ENCODE measurements at regions not wholly inside any gene's neighbourhood (a gene's known extent, or its start where the extent isn't known, plus 50 kb on each side); places are given as distances from the start of the nearest gene placed in this dataset.

GRCh38 chr2:74760875-74761630, 72.9 kb upstream of the HK2 start:
- Histone ChIP-seq H3K27ac (no peak overlapping the region), H3K9me3 (peaks cover 11% of the 10 kb centered on the region), H3K4me1 (peaks cover 19% of the 10 kb centered on the region), H3K36me3 (no peaks in the 10 kb centered on the region), H3K4me3 (no peak overlapping the region), H3K27me3 (no peaks in the 10 kb centered on the region)
- TF ChIP-seq CTCF (IDR thresholded peaks at IDR 0.05) = no peak
- intact Hi-C loops (cut with DNase I) = no loop called here
- DNase-seq = no peak
- peak; percentile 96 for ATAC-seq

- Histone ChIP-seq H3K27ac (no peak overlapping the region), H3K9me3 (no peaks in the 10 kb centered on the region), H3K27me3 (no peaks in the 10 kb centered on the region), H3K4me1 (peaks cover 20% of the 10 kb centered on the region), H3K4me3 (no peak overlapping the region), H3K36me3 (no peaks in the 10 kb centered on the region)
- DNase-seq (no peak), ATAC-seq (no peak)
- no peak for TF ChIP-seq CTCF (IDR thresholded peaks at IDR 0.05)
- intact Hi-C loops (cut with DNase I) = no loop called here
Measured at GRCh38 chr2:74762789-74763188, 71.1 kb upstream of the HK2 start.

DNA sequence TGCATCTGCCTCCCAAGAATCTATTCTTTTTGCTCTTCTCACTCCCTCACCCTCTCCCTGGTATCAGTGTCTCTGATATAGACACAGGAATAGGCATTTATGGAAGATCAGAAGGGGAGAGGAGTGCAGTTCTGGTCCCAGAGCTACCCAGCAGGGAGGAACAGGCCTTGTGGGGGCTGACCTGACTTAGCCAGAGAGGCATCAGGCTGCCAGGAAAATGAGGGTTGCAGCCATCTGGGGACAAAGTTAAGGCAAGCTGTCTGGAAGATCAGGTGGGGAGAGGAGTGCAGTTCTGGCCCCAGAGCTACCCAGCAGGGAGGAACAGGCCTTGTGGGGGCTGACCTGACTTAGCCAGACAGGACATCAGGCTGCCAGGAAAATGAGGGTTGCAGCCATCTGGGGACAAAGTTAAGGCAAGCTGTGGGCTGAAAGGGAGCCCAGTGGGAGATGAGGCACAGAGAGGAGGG, 69.9 kb upstream of the HK2 start:
- Histone ChIP-seq H3K4me3 (no peak overlapping the region), H3K36me3 (no peaks in the 10 kb centered on the region), H3K27ac (no peak overlapping the region), H3K27me3 (no peaks in the 10 kb centered on the region), H3K4me1 (peaks cover 28% of the 10 kb centered on the region), H3K9me3 (no peaks in the 10 kb centered on the region)
- TF ChIP-seq CTCF (IDR thresholded peaks at IDR 0.05) = no peak
- intact Hi-C loops (cut with DNase I) = no loop called here
- ATAC-seq (no peak), DNase-seq (no peak)

DNA sequence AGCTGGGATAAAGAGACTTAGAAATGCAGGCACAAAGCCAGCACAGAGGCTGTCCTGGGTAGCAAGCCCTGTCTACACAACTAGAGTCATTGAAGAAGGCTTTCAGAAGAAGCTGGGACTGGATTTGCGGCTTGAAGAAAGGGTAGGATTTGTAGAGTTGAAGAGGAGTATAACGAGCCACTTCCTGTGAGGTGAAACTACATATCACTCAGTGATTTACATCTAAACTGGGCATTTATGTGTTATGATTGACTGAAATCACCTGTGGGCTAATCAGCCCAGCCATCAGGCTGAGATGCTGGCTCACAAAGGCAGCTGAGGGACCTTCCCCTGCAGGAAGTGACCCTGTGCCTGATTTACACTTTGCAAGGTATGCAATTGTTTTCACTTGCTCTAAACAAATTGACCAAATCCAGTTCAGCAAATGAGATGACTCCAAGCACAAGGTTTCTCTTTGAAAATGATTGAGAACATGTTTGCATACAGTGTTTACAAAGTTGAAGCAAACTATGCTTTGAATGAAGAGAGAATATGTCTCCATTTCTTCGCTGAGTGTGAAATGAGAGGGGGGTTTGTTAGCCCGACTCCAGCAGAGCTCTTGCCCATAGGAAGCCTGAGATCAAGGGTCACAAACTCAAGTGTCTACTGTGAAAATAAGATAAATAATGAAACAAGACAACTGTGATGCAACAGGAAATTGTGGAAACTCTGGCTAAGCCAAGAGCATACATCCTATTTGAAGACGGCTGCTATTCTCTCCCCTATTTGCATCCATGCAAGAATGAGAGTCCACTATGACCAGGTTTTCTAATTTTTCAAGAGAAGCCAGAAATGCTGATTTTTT, 69.3 kb upstream of the HK2 start:
- Histone ChIP-seq H3K4me3 (no peak overlapping the region), H3K36me3 (no peaks in the 10 kb centered on the region), H3K9me3 (no peaks in the 10 kb centered on the region), H3K4me1 (peaks cover 29% of the 10 kb centered on the region), H3K27ac (no peak overlapping the region), H3K27me3 (no peaks in the 10 kb centered on the region)
- no peak for TF ChIP-seq CTCF (IDR thresholded peaks at IDR 0.05)
- no peak for DNase-seq
- intact Hi-C loops (cut with DNase I) = no loop called here
- ATAC-seq = peak; percentile 15

DNA sequence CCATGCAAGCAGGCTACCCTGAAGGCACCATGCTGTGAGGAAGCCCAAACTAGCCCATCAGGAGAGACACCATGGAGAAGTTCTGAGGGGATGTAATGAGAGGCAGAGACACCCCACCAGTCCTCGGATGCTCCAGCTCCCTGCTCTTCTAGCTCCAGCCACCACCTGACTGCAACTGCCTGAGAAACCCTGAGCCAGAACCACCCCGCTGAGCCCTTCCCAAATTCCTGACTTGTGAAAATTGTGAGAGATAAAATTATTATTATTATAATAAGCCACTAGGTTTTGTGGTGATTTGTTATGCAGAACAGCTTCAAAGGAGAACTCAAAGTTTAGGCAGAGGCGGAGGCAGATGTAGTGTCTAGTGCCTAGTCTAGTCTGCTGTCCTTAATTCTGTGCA, 67.1 kb upstream of the HK2 start:
- H3K9me3 ChIP-seq = no peaks in the 10 kb centered on the region
- H3K4me3 ChIP-seq = no peak overlapping the region
- no peaks in the 10 kb centered on the region for H3K27me3 ChIP-seq
- no peaks in the 10 kb centered on the region for H3K36me3 ChIP-seq
- no peak overlapping the region for H3K27ac ChIP-seq
- peaks cover 25% of the 10 kb centered on the region for H3K4me1 ChIP-seq
- intact Hi-C loops (cut with DNase I) = no loop called here
- DNase-seq (no peak), ATAC-seq (no peak)
- no peak for TF ChIP-seq CTCF (IDR thresholded peaks at IDR 0.05)

Measured in upper lobe of right lung (tissue), 1 donor.